HG03159 (cell line): ENCODE measurements at regions not wholly inside any gene's neighbourhood (a gene's known extent, or its start where the extent isn't known, plus 50 kb on each side); places are given as distances from the start of the nearest gene placed in this dataset.

Source experiments
- ATAC-seq: cut with Tn5 transposase; IDR thresholded peaks from one replicate; pipeline ENCODE4 v1.9.1; 2021; ENCODE audit warnings: mild to moderate bottlenecking, moderate library complexity; ENCODE audit not compliant: unreplicated experiment

- ATAC-seq: no peak
Observed at GRCh38 chr13:48761256-48761655, 107.5 kb downstream of the CYSLTR2 start.

DNA sequence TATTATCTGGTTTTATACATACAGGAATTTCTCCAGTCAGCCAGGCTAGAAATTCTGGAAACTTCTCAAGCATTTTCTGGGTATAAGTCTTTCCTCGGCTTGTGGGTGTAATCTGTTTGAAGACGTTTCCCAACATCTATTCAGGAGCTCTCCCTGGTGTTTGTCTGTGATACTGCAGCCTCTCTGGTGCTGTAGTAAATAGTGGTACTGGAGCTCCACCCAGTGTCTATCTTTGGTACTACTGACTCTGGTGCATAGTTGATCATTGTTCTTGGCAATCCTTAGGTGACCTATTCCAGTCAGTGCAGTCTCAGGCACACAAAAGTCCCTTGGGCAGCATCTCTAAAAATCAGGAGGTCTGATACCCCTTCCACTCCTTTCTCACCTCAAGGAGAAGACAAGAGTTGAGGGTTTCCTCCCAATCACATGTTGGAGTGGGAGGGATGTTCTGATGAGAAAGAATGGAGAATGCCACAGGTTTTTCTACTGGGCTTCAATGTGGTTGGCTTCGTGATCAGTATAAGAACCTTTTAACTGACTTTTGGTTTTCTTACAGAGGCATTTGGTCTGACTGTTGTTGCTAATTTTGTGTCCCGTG, 115.5 kb downstream of the CYSLTR2 start:
- ATAC-seq: peak; percentile 92

- no peak for ATAC-seq
Observed at GRCh38 chr13:48770372-48770771, 116.6 kb downstream of the CYSLTR2 start.

GRCh38 chr13:48772908-48773307, 119.2 kb downstream of the CYSLTR2 start:
- ATAC-seq: no peak

- no peak for ATAC-seq
Observed at GRCh38 chr13:48773531-48774275, 120.0 kb downstream of the CYSLTR2 start.

- no peak for ATAC-seq
Observed at GRCh38 chr13:48775285-48775684, 121.6 kb downstream of the CYSLTR2 start.

GRCh38 chr13:48775804-48776203, 122.1 kb downstream of the CYSLTR2 start:
- ATAC-seq: no peak

GRCh38 chr13:48776401-48776800, 122.7 kb downstream of the CYSLTR2 start:
- no peak for ATAC-seq

GRCh38 chr13:48778610-48779009, 124.9 kb downstream of the CYSLTR2 start:
- no peak for ATAC-seq

GRCh38 chr13:48780713-48781341, 127.1 kb downstream of the CYSLTR2 start:
- ATAC-seq: no peak

GRCh38 chr13:48782429-48782840, 128.7 kb downstream of the CYSLTR2 start:
- no peak for ATAC-seq

- ATAC-seq: no peak
Observed at GRCh38 chr13:48783181-48783630, 129.5 kb downstream of the CYSLTR2 start.

GRCh38 chr13:48783695-48784230, 130.0 kb downstream of the CYSLTR2 start:
- ATAC-seq: no peak

DNA sequence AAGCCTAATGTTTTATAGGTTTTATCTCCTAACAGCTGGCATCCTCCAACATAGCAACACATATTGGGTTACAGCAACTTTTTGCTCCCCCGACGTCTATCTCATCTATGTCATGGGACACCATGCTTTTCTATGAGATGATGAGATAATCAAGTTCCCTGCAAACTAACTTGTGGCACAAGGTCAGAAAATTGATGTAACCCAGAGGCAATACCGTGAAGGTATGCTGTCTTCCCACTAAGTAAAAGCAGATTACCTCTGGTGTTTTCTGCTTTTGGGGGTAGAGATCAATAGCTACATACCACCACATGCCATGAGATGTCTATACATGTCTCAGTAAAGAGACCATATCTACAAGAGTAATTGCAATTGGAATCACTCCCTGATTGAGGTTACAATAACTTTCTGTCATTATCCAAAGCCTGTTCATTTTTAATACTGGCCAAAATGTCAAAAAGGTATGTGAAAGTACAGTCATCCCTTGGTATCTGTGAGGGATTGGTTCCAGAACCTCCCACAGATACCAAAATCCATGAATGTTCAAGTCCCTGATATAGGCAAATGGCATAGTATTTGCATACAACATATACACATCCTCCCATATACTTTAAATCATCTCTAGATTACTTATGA, 131.3 kb downstream of the CYSLTR2 start:
- ATAC-seq: no peak

- ATAC-seq: no peak
Observed at GRCh38 chr13:48790199-48790598, 136.5 kb downstream of the CYSLTR2 start.

DNA sequence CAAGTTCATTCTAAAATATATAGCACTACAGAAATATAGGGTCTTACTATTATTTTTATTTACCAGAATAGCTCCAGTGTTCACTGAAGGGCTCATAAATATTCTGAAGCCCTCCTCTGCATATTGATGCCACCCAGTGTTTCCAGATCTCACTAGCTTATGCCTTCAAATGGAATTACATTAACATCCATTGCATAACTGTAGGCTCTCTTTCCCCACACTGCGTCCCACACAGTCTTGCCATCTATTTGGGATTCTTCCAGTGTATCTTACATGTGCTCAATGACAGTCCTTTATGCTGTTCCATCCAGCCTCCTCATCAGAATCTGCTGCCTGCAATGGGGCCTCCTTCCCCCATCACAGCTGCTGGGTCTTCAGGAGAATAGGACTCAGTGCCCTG, 137.2 kb downstream of the CYSLTR2 start:
- no peak for ATAC-seq

DNA sequence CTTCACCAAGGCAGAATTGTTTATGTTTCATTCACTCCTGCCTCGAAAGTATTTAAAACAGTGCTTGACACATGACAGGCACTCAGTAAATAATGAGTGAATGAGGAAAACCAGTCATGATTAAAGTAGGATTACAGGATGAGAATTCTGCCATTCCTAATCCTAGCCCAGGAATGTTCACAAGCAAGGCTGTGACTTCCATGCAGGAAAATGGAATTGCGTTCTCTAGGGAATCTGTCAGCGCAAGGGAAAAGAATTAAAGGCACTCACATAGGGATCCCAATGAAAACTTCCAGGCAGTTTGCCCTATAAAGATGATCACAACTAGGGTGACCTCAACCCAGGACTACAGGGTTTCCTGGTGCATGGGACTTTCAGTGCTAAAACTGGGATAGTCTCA, 143.4 kb downstream of the CYSLTR2 start:
- no peak for ATAC-seq

GRCh38 chr13:48797761-48798160, 144.0 kb downstream of the CYSLTR2 start:
- ATAC-seq: no peak

GRCh38 chr13:48798180-48798579, 144.5 kb downstream of the CYSLTR2 start:
- ATAC-seq: no peak

GRCh38 chr13:48801255-48801654, 147.5 kb downstream of the CYSLTR2 start:
- ATAC-seq: no peak

- no peak for ATAC-seq
Observed at GRCh38 chr13:48804821-48805601, 151.3 kb downstream of the CYSLTR2 start.
